Upper lobe of left lung (tissue), 4 donors: ENCODE measurements at regions not wholly inside any gene's neighbourhood (a gene's known extent, or its start where the extent isn't known, plus 50 kb on each side); places are given as distances from the start of the nearest gene placed in this dataset.

Experiments
- CTCF ChIP-seq, 6 experiments: fragments of 450-650 bp in 4 of 6; fragments of 200-600 bp in 2 of 6; sonication (generic) in 2 of 6; IDR thresholded peaks; one replicate each; pipeline ENCODE4 v1.5.1; 2016 to 2019; ENCODE audit warnings: antibody characterized with exemption in 6 of 6
- EP300 ChIP-seq, 4 donors: sonication (generic); formaldehyde crosslinking; IDR thresholded peaks; one replicate each; pipeline ENCODE4 v1.5.1; 2017; ENCODE audit warnings: antibody characterized with exemption in 4 of 4, control low read depth in 2 of 4
- POLR2AphosphoS5 ChIP-seq, 2 donors: sonication (generic); formaldehyde crosslinking; IDR thresholded peaks; one replicate each; pipeline ENCODE4 v1.5.1; 2017; ENCODE audit warnings: antibody characterized with exemption in 2 of 2

GRCh38 chr5:167822241-167822640 lies 469.2 kb upstream of the WWC1 start:
- TF ChIP-seq POLR2AphosphoS5 (IDR thresholded peaks at IDR 0.05) (no peak), CTCF (IDR thresholded peaks at IDR 0.05) (no peak), EP300 (IDR thresholded peaks at IDR 0.05) (no peak)
